ENCODE measurements at regions not wholly inside any gene's neighbourhood (a gene's known extent, or its start where the extent isn't known, plus 50 kb on each side); places are given as distances from the start of the nearest gene placed in this dataset.

DNA sequence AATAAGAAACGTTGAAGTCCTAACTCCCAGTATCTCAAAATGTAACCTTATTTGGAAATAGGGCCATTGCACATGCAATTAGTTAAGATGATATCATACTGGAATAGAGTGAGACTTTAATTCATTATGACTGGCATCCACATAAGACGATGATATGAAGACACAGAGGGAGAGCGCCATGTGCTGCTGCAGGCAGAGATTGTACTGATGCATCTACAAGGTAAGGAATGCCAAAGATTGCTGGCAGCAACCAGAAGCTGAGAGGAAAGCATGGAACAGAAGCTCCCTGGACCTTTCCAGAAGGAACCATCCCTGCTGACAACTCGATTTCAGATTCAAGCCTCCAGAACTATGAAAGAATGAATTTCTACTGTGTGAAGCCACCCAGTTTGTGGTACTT, 697.0 kb upstream of the INTU start:
- no peak overlapping the region for H3K27ac Mint-ChIP-seq (ENCODE audit: unreplicated experiment)
- no peaks in the 10 kb centered on the region for H3K27me3 Mint-ChIP-seq (ENCODE audit: low read depth)
- H3K4me1 Mint-ChIP-seq, result no peaks in the 10 kb centered on the region
- no peak for DNase-seq (ENCODE audit: low read depth, low spot score)
- H3K9me3 Mint-ChIP-seq, result no peaks in the 10 kb centered on the region
- H3K36me3 Mint-ChIP-seq (ENCODE audit: low read depth), result no peaks in the 10 kb centered on the region
- TF ChIP-seq, protein P1, sequence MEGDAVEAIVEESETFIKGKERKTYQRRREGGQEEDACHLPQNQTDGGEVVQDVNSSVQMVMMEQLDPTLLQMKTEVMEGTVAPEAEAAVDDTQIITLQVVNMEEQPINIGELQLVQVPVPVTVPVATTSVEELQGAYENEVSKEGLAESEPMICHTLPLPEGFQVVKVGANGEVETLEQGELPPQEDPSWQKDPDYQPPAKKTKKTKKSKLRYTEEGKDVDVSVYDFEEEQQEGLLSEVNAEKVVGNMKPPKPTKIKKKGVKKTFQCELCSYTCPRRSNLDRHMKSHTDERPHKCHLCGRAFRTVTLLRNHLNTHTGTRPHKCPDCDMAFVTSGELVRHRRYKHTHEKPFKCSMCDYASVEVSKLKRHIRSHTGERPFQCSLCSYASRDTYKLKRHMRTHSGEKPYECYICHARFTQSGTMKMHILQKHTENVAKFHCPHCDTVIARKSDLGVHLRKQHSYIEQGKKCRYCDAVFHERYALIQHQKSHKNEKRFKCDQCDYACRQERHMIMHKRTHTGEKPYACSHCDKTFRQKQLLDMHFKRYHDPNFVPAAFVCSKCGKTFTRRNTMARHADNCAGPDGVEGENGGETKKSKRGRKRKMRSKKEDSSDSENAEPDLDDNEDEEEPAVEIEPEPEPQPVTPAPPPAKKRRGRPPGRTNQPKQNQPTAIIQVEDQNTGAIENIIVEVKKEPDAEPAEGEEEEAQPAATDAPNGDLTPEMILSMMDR (conservative IDR thresholded peaks at IDR 0.05), result no peak
- H3K4me3 Mint-ChIP-seq, result no peak overlapping the region

DNA sequence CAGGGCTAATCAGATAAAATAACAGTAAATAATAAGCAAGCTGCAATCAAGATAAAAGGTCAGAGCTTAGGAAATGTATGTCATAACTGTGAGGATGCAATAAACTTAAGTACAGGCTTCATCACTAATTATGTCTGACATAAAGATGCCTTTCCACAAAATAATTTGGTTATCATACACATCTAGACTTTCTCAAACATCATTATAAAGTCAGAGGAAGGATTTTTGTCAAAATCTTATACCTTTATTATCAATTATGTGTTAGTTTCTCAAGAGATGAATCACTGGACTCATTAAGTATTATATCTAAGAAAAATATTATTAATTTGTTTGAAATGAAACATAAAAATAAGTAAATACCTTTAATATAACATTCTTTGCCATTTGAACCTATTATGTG, 695.4 kb upstream of the INTU start:
- H3K4me1 Mint-ChIP-seq, result no peaks in the 10 kb centered on the region
- H3K36me3 Mint-ChIP-seq (ENCODE audit: low read depth), result no peaks in the 10 kb centered on the region
- H3K27me3 Mint-ChIP-seq (ENCODE audit: low read depth), result no peaks in the 10 kb centered on the region
- no peak overlapping the region for H3K4me3 Mint-ChIP-seq
- no peak for DNase-seq (ENCODE audit: low read depth, low spot score)
- no peaks in the 10 kb centered on the region for H3K9me3 Mint-ChIP-seq
- H3K27ac Mint-ChIP-seq (ENCODE audit: unreplicated experiment), result no peak overlapping the region
- TF ChIP-seq, protein P1 (conservative IDR thresholded peaks at IDR 0.05), result no peak

DNA sequence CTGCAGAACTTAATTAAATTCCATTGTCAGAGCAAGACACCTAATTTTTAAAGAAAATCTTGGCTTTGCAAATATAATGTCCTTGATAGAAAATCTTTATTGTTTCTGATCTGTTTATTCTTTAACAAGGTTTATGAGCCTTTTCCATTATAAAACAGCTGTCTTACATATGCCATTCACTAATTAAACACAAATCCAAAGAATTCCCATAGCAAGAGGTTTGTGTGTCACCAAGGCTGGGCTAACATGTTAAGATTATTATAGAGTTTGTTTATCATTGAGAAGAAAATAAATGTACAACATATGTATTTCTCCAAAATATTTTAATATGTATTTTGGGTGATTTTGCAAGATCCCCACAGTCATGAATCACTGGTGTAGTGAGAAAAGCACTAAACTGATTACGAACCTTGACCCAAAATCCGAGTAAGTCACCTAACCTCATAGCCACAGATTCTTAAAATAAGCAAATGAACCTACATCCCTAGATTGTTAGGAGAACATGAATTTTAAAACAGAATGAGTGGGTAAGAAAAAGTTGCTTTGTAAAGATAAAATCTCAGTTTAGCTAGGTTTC, 694.8 kb upstream of the INTU start:
- no peaks in the 10 kb centered on the region for H3K9me3 Mint-ChIP-seq
- no peaks in the 10 kb centered on the region for H3K4me1 Mint-ChIP-seq
- no peak overlapping the region for H3K4me3 Mint-ChIP-seq
- no peaks in the 10 kb centered on the region for H3K27me3 Mint-ChIP-seq (ENCODE audit: low read depth)
- TF ChIP-seq, protein P1 (conservative IDR thresholded peaks at IDR 0.05), result no peak
- H3K27ac Mint-ChIP-seq (ENCODE audit: unreplicated experiment), result no peak overlapping the region
- H3K36me3 Mint-ChIP-seq (ENCODE audit: low read depth), result no peaks in the 10 kb centered on the region
- DNase-seq (ENCODE audit: low read depth, low spot score), result no peak

DNA sequence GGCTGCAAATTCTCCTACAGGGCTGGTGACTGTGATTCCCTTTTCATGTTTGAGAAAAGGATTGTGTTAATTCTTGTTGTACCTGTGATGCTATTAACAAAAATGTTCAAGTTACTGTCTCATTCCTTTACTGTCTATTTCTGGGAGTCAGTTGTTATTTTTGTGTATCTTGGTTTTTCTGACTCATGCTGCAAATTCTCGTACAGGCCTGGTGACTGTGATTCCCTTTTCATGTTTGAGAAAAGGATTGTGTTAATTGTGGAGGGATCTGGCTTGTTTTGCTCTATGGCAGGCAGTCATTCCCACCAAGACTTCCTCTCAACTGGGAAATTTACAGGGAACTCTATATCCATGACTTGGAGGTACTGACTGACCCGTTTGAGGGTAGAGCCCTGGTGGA, 693.4 kb upstream of the INTU start:
- H3K4me1 Mint-ChIP-seq, result no peaks in the 10 kb centered on the region
- no peaks in the 10 kb centered on the region for H3K9me3 Mint-ChIP-seq
- TF ChIP-seq, protein P1 (conservative IDR thresholded peaks at IDR 0.05), result no peak
- H3K27ac Mint-ChIP-seq (ENCODE audit: unreplicated experiment), result no peak overlapping the region
- no peak overlapping the region for H3K4me3 Mint-ChIP-seq
- no peak for DNase-seq (ENCODE audit: low read depth, low spot score)
- H3K27me3 Mint-ChIP-seq (ENCODE audit: low read depth), result no peaks in the 10 kb centered on the region
- H3K36me3 Mint-ChIP-seq (ENCODE audit: low read depth), result no peaks in the 10 kb centered on the region

DNA sequence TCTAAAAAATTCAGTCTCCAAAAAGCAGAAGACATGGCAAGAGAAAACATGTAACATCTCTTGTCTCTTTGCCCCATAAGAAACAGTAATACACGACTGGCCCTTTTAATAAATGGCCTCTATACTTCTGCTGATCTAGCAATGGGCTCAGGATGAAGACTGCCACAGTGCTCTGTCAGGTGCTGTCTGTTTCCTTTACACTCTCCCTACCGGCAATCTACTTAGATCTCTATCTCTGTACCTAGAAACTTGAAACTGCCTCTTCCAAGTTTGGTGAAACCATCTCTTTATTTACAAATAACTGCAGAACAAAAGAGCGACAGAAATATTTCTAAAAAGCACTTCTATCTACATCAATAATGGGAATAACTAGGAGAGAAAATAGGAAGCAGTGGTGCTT, 685.2 kb upstream of the INTU start:
- DNase-seq (ENCODE audit: low read depth, low spot score), result no peak
- TF ChIP-seq, protein P1 (conservative IDR thresholded peaks at IDR 0.05), result no peak
- Mint-ChIP-seq H3K27me3 (ENCODE audit: low read depth) (no peaks in the 10 kb centered on the region), H3K4me3 (no peak overlapping the region), H3K9me3 (peaks cover 4% of the 10 kb centered on the region), H3K36me3 (ENCODE audit: low read depth) (no peaks in the 10 kb centered on the region), H3K4me1 (no peaks in the 10 kb centered on the region), H3K27ac (ENCODE audit: unreplicated experiment) (no peak overlapping the region)

Measured in neural crest cell (in vitro differentiated cells).